ENCODE measurements at regions not wholly inside any gene's neighbourhood (a gene's known extent, or its start where the extent isn't known, plus 50 kb on each side); places are given as distances from the start of the nearest gene placed in this dataset.

DNA sequence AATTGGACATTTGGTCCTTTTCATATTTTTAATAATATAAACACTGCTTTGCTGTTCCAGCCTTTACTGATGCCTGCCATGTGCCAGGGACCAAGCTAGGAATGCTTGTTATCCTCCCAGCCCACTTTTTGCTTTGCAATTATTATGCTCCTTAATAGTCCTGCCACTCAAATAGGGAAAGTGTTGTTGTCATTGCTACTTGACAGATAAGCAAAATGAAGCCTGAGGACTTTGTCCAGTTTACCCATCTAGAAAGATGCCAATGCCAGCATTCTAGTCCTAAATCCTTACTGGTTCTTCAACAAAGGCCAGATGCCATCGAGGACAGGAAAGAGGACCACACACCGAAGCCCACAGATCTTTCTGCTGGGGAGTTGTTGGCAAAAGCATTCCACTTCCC lies 246.5 kb downstream of the EMP1 start:
- Histone ChIP-seq H3K9me3 (ENCODE audit: low read length) (no peaks in the 10 kb centered on the region), H3K36me3 (replicated peaks in 1 of 2; ENCODE audit: control insufficient read depth in 1 of 2, insufficient read depth in 2 of 2, low read length in 2 of 2) (no peaks in the 10 kb centered on the region), H2AFZ (ENCODE audit: low read length) (no peak overlapping the region), H3K79me2 (ENCODE audit: insufficient read depth, low read length) (no peaks in the 10 kb centered on the region), H3K27ac (ENCODE audit: extremely low read length, insufficient read depth, low read length) (no peak overlapping the region), H3K4me1 (ENCODE audit: insufficient read depth, low read length) (0 out of 2 replicates have a peak, but pooled peaks cover 11% of the 10 kb centered on the region), H3K27me3 (ENCODE audit: control insufficient read depth in 1 of 2, insufficient read depth in 2 of 2, low read length in 2 of 2) (no peaks in the 10 kb centered on the region), H3K4me3 (replicated peaks in 1 of 3; ENCODE audit: insufficient read depth in 1 of 3, low read depth in 2 of 3, low read length in 3 of 3) (no peak overlapping the region), H3K4me2 (ENCODE audit: low read depth, low read length) (no peak overlapping the region), H4K20me1 (ENCODE audit: insufficient read depth, low read length) (no peaks in the 10 kb centered on the region), H3K9ac (ENCODE audit: insufficient read depth, low read depth, low read length) (no peak overlapping the region)
- ChIA-PET POLR2A (no interaction called here), CTCF (ENCODE audit: low intra/inter-chr PET ratio, low total read pairs) (no interaction called here)
- intact Hi-C loops (cut with micrococcal nuclease; ENCODE audit: unreplicated experiment) = no loop called here
- DNase-seq (ENCODE audit: low spot score) (no peak), FAIRE-seq (no peak), ATAC-seq (no peak)
- TF ChIP-seq PBX3 (CRISPR knock-in tag; IDR thresholded peaks at IDR 0.05; ENCODE audit: borderline replicate concordance) (no peak), ZBTB7A (CRISPR knock-in tag; IDR thresholded peaks at IDR 0.05) (no peak), CAMTA2 (CRISPR knock-in tag; IDR thresholded peaks at IDR 0.05; ENCODE audit: borderline replicate concordance) (no peak), ZSCAN9 (CRISPR knock-in tag; IDR thresholded peaks at IDR 0.05; ENCODE audit: borderline replicate concordance) (no peak), IKZF4 (CRISPR knock-in tag; IDR thresholded peaks at IDR 0.05; ENCODE audit: borderline replicate concordance, low read depth, not compliant biosample characterization) (no peak), CREB3 (CRISPR knock-in tag; IDR thresholded peaks at IDR 0.05) (no peak), JARID2 (CRISPR knock-in tag; IDR thresholded peaks at IDR 0.05; ENCODE audit: insufficient replicate concordance) (no peak), SP1 (IDR thresholded peaks at IDR 0.05) (no peak), SP1 (CRISPR knock-in tag; IDR thresholded peaks at IDR 0.05) (no peak), THYN1 (CRISPR knock-in tag; IDR thresholded peaks at IDR 0.05; ENCODE audit: borderline replicate concordance, low read depth) (no peak), HDAC2 (CRISPR knock-in tag; IDR thresholded peaks at IDR 0.05) (no peak), DDIT3 (CRISPR knock-in tag; IDR thresholded peaks at IDR 0.05) (no peak), ZSCAN31 (CRISPR knock-in tag; IDR thresholded peaks at IDR 0.05; ENCODE audit: low read depth) (no peak), WIZ (CRISPR knock-in tag; IDR thresholded peaks at IDR 0.05) (no peak), CBX5 (CRISPR knock-in tag; IDR thresholded peaks at IDR 0.05; ENCODE audit: borderline replicate concordance) (no peak), ZNF646 (CRISPR knock-in tag; IDR thresholded peaks at IDR 0.05) (no peak)
- 0% methylated on average over 2 of the region's 2 CpGs for WGBS (ENCODE audit: low lambda C conversion rate)
- in situ Hi-C loops (cut with HindIII; ENCODE audit: extremely low pct_ligation_motif_present, low pct_unique_long_range_greater_than_20kb) = no loop called here
- BruUV-seq (replicated peaks) = no TSS peak

Data from HepG2 (cell line).